ENCODE measurements at regions not wholly inside any gene's neighbourhood (a gene's known extent, or its start where the extent isn't known, plus 50 kb on each side); places are given as distances from the start of the nearest gene placed in this dataset.
"Not testable (repeated sequence)": the region's sequence is repeated elsewhere in the genome, so short reads cannot be mapped to it uniquely, and the experiment has no call there.

DNA sequence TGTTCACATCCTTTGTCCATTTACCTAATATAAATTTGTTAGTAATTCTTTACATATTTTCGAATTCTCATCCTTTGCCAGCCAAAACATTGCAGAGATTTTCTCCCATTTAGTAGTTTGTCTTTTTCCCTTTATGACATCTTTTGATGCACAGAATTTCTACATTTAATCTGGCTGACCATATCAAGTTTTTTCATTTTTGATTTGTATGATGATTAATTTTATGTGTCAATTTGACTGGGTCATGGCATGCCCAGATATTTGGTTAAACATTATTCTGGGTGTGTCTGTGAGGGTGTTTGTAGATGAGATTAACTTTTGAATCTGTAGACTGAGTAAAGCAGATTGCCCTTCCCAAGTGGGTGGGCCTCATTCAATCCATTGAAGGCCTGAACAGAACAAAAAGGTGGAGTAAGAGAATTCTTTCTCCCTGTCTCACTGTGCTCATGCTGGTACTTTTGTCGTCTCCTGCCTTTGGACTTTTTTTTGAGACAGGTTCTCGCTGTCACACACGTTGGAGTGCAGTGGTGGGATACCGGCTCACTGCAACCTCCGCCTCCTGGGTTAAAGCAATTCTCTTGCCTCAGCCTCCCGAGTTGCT is 72.1 kb upstream of the EPB41L1 start:
- no peak for DNase-seq

- DNase-seq: not testable (repeated sequence)
Measured at GRCh38 chr20:36083200-36083599, 71.3 kb upstream of the EPB41L1 start.

DNA sequence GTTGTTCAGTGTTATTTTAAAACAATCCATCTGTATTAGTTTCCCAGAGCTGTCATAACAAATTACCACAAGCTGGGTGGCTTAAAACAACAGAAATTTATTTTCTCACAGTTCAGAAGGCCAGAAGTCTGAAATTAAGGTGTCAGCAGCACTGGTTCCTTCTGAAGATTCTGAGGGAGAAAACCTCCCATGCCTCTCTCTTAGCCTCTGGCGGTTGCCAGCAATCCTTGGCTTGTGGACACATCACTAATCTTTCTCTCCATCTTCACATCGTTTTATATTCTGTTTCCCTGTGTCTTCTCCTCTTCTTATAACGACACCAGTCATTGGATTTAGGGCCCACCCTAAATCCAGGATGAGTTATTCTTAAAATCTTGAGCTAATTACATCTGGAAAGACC is 70.2 kb upstream of the EPB41L1 start:
- no peak for DNase-seq

DNA sequence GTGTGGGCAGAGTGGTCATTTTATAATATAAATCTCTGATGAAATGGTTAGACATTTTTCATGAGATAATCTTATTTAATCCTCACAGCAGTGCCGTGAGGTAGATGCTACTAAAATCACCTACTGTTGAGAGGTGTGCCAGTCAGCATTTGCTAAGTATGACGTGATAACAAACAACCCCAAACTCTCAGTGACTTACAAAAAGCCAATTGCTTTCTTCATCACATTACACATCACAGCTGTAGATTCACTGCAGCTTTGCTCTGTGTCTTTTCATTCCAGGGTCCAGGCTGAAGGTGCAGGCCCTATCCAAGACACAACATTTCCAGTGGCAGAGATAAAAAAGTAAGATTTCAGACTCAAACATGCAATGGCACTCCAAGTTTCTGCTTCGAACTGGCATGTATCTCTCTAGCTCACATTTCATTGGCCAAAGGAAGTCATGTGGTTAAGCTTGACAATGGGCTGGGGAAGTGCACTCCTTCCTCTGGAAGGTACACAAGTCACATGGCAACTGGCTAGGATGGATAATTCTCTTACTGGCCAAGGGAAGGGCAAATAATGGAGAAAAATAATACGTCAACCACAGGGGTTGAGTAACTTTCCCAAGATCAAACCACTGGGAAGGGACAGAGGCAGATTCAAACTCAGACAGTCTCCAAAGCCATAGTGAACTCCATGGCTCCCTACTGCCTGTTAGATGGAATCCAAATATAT is 69.5 kb upstream of the EPB41L1 start:
- no peak for DNase-seq

DNA sequence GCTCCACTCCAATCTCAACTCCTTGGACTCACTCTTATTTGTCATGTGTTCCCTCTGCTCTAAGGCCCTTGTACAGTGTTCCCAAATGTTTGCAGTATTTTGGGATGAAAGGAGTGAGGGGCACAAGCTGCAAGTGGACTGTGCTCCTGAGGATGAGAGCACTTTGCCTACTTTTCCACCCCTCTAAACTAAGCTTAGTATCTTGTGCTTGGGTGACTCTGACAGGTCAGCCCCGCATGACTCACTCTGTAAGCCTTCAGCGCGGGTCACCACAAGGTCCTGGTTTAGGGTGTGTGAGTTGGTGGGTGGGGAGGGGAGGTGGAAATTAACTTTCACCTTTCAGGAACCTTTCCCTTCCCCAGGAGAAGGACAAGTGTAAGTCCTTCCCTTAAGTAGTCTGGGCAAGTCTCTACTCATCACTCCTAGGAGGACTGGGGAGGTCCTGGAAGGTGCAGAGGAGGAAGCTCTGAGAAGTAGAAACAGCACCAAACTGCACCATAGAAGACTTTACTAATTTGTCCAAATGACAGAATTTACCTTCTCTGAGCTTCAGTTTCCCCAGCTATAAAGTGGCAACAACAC is 68.8 kb upstream of the EPB41L1 start:
- no peak for DNase-seq

GRCh38 chr20:36086767-36087166 is 67.8 kb upstream of the EPB41L1 start:
- no peak for DNase-seq

DNA sequence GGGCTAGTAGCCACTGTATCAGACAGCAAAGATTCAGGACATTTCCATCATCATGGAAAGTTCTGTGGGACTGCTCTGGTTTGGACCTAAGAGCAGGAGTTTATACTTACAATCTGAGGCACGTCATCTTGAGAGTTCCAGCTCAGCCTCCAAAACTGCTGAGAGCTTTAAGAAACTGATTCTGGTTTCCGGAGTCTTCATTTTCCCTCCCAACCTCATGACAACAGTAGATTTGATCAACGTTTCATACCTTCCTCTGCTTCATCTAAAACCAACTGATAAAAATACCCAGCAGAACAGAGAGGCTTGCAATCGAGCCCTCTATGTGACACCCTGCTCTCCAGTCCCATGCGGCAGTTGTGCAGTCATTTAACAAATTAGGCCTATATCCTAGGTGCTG is 64.3 kb upstream of the EPB41L1 start:
- no peak for DNase-seq

- DNase-seq: no peak
Measured at GRCh38 chr20:36091561-36092397, 62.8 kb upstream of the EPB41L1 start.

GRCh38 chr20:36092398-36093024 is 62.0 kb upstream of the EPB41L1 start:
- DNase-seq: peak; percentile 63

DNA sequence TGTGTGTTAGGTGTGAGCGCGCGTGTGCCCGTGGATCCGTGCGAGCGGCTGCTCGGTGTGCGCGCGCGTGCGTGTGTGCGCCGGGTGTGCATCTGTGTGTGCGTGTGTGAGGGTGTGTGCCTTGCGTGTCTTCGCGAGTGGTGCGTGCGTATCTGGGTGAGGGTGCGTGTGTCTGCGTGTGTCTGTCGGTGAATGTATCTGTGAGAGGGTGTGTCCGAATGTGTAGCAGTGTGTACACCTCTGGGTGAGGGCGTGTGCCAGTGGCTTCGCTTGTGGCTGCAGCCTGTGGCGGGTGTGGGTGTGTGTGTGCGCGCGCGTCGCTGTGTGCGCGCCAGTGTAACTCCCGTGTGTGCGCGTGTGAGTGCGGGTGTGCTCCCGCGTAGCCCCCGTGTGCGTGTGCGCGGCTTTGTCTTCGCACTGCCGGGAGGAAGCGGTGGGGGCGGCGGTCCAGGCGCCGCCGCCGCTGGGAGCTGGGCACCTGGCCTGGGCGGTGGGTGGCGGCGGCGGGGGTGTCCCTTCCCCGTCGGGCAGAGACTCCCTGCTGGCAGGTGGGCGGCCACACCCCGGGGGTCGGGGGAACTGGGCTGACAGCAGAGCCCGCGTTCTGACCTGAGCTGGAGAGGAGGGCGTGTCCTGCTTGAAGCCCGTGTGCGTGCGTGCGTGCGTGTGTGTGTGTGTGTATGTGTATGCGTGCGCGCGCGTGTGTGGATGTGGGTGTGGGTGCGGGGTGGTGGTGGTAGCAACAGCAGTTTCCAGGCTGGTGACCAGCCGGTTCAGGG is 61.3 kb upstream of the EPB41L1 start:
- peak; percentile 72 for DNase-seq

GRCh38 chr20:36093804-36094145 is 60.8 kb upstream of the EPB41L1 start:
- no peak for DNase-seq

DNA sequence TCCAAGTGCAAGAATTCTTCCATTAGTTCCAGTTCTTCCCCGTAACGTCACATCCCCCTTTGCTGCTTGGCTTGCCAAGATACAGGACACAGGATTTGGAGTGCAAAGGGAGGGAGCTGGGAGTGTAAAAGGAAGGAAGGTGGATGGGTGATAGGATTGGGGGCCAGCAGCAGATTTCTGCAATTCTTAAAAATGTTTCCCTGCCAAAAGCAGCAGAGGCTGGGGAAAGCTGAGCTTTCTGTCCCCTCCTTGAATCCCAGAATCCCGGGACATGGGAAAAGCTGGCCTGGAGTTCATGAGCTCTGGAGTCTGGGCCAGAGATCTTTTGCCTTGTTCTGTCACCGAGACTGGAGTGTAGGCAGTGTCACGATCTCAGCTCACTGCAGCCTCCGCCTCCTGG is 60.0 kb upstream of the EPB41L1 start:
- no peak for DNase-seq

- DNase-seq: no peak
Measured at GRCh38 chr20:36096435-36096834, 58.1 kb upstream of the EPB41L1 start.

DNA sequence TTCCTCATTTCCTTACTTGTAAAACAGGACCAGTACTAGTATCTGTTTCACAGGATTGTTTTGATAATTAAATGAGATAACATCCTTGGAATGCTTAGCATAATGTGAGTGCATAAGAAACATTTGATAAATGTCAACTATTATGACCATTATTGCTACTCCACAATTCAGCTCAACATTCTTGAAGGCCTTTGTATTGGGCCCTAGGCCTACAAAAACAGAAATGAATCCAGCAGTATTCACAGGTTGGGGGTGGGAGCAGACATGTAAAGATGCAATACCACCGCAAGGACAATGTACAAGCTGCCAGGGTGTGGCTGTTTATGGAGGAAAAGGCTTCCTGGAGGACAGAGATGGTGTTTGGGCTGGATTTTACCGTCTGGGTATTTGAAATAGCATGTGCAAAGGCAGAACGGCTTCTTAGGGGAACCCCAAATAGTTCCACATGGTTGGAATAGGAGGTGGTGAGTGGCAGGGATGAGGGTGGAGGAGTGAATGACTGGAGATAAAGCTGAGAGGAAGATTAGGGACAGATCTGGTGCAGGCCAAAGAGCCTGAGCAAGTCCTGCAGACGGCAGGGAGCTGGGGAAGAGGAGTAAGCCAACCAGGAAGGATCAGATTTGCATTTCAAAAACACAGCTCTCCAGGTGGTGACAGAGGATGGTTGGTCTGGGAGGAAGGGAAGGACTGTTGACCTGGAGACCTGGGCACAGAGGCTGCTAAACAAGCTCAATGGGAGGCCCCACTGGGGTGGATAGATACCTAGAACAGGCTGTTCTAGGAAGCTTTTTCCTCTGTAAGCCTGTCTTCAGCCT is 57.0 kb upstream of the EPB41L1 start:
- no peak for DNase-seq

DNA sequence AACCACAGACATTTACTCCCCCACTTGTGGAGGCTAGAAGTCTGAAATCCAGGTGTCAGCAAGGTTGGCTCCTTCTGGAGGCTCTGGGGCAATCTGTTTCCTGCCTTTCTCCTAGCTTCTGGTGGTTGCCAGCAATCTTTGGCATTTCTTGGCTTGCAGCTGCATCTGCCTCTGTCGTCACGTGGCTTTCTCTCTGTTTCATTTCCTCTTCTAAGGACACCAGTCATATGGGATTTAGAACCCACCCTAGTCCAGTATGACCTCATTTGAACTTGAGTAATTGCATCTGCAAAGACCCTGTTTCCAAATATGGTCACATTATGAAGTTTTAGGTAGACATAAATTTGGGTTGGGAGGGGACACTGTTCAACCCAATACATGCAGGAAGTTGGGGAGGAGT is 56.2 kb upstream of the EPB41L1 start:
- no peak for DNase-seq

- DNase-seq: no peak
Measured at GRCh38 chr20:36099106-36099505, 55.4 kb upstream of the EPB41L1 start.

DNA sequence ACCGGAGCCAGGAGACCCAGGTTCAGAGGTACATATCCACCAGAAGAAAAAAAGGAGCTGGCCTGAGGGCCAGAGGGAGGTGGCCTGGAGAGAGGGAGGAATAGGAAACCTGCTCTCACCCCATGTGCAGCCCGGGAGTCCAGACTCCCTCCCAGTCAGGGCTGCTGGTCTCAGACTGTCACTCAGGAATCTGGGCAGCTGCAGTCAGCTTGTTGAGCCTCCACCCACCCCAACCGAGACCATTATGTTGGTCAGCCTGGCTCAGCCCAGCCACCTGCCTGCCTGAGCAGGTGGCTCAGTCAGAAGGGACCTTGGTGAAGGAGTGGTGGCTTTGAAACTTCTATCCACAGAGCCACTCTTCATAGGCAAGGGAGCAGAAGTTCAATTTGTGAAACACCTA is 53.3 kb upstream of the EPB41L1 start:
- DNase-seq: no peak

DNA sequence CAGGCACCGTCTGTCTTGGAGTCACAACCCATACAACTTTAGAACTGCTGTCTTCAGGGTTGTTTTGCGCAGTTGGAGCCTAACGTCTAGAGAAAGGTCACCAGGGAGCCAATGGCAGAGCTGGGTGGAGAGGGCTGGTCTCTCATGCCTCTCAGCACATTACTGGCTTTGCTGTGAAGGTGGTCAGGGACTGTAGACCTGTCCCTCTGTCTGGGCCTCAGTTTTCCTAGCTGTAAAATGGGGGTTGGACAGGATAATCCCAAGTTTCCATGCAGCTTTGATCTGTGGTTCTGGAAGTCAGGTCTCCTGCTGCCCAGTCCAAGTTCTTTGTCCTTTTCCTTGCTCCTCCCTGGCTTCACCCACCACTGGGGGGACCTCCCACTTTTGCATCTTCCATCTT is 52.2 kb upstream of the EPB41L1 start:
- no peak for DNase-seq

DNA sequence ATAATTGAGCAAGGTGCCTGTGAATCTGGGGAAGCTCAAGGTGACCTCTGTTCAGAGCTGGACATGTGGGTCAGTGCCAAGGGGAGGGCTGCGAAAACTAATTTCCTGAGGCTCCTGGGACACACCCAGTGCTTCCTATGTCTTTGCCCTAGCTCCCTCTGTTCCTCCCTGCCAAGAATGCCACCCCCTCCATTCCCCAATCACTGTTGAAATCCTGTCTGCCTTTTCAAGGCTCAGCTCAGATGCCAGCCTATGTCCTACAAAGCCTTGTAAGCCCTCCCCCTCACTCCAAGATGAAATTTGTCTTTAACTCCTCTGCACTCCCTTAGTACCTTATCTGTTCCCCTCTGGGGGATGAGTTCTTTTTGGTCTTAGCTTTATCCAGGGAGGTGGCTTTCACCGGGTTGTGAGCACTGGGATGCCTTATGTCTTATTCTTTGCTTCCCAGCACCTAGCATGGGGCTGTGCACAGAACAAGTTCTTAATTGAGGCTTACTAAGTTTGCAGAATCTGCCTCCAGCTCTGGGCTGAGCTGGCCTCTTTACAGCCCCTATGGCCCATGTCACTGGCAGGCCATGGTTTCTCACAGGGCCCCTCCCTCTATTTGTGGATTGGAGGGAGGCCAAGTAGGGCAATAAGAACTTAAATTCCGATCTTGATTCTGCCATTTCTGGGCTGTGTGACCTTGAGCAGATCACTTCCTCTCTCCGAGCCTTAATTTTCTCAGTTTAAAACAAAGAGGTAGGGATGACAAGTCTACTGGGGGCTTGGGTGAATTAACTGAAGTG is 51.5 kb upstream of the EPB41L1 start:
- DNase-seq: no peak

DNA sequence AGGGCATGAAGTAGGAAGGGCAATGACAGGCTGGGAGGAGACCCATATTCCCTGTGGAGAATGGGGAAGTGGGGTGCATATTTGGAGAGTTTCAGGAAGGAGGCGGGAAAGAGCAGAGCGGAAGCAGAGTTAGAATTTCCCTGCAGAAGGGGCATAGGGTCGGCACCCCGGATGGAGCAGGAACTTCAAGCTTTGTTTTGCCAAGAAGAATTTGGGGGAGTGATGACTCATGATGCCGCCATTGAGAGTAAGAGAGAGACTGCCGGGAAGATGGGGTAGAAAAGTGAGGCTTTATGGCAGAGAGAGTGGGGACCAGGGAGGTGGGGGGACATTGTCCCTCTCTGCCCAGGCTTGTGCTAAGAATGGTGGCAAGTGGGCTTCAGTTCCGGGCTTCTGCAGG is 50.3 kb upstream of the EPB41L1 start:
- DNase-seq: no peak

Measured in activated effector memory CD4-positive, alpha-beta T cell treated with anti-CD3 and anti-CD28 coated beads, Interleukin-2, amount 50 U/mL, for 16 hours (primary cell).